ENCODE measurements at regions not wholly inside any gene's neighbourhood (a gene's known extent, or its start where the extent isn't known, plus 50 kb on each side); places are given as distances from the start of the nearest gene placed in this dataset.

- H3K9me3 ChIP-seq (ENCODE audit: control insufficient read depth in 2 of 2, low read length in 2 of 2): peaks cover 10 to 11% of the 10 kb centered on the region in 2 experiments
- H3K36me3 Mint-ChIP-seq: no peaks in the 10 kb centered on the region
- no peak overlapping the region for H3K4me3 ChIP-seq (ENCODE audit: low read depth, low read length)
- H3K27me3 ChIP-seq (ENCODE audit: control insufficient read depth, insufficient read depth, low read length): no peaks in the 10 kb centered on the region
- H3K27me3 Mint-ChIP-seq: no peaks in the 10 kb centered on the region
- H3K9me3 Mint-ChIP-seq: peaks cover 0 to 52% (median 9%) of the 10 kb centered on the region in 7 donors
- ATAC-seq (ENCODE audit: low read depth in 2 of 2): no peak
- no peaks in the 10 kb centered on the region for H3K4me1 ChIP-seq (ENCODE audit: control insufficient read depth, insufficient read depth, low read length, poor library complexity, severe bottlenecking)
- H3K27ac Mint-ChIP-seq: no peak overlapping the region
- no peaks in the 10 kb centered on the region for H3K36me3 ChIP-seq (ENCODE audit: control insufficient read depth, insufficient read depth, low read length)
- no peaks in the 10 kb centered on the region for H3K4me1 Mint-ChIP-seq
- DNase-seq: no peak
- no peak overlapping the region for H3K4me3 Mint-ChIP-seq
- H3K27ac ChIP-seq (ENCODE audit: insufficient read depth, low read length, poor library complexity, severe bottlenecking): no peak overlapping the region
Measured at GRCh38 chr5:16013334-16014065, 166.1 kb downstream of the MARCHF11 start.

DNA sequence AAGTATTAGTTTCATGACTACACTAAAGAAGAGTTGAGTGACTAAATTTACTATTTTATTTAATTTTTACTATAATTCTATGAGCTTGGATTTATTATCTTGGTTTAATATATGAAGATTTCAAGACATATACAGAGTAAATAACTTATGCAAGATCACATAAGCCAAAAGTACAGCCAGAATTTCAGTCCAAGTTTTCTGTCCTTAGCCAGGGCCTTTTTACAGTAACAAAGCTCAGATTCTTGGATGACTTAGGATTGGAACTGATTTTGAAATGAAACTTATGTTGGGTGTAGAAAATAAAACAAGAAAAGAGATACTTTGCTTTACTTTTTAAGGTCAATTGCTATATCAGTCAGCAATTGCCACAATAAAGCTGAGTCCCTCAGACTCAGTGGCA is 170.3 kb downstream of the MARCHF11 start:
- Mint-ChIP-seq H3K27me3 (no peaks in the 10 kb centered on the region), H3K4me3 (no peak overlapping the region), H3K36me3 (no peaks in the 10 kb centered on the region), H3K4me1 (no peaks in the 10 kb centered on the region), H3K9me3 (peaks cover 4 to 42% (median 10%) of the 10 kb centered on the region in 7 donors), H3K27ac (no peak overlapping the region)
- H3K4me3 ChIP-seq (ENCODE audit: low read depth, low read length): no peak overlapping the region
- peaks cover 9 to 10% of the 10 kb centered on the region in 2 experiments for H3K9me3 ChIP-seq (ENCODE audit: control insufficient read depth in 2 of 2, low read length in 2 of 2)
- no peak overlapping the region for H3K27ac ChIP-seq (ENCODE audit: insufficient read depth, low read length, poor library complexity, severe bottlenecking)
- no peaks in the 10 kb centered on the region for H3K4me1 ChIP-seq (ENCODE audit: control insufficient read depth, insufficient read depth, low read length, poor library complexity, severe bottlenecking)
- DNase-seq (no peak), ATAC-seq (ENCODE audit: low read depth in 2 of 2) (no peak)
- H3K36me3 ChIP-seq (ENCODE audit: control insufficient read depth, insufficient read depth, low read length): no peaks in the 10 kb centered on the region
- H3K27me3 ChIP-seq (ENCODE audit: control insufficient read depth, insufficient read depth, low read length): no peaks in the 10 kb centered on the region

GRCh38 chr5:16007750-16008415 is 171.7 kb downstream of the MARCHF11 start:
- Mint-ChIP-seq H3K27ac (no peak overlapping the region), H3K36me3 (no peaks in the 10 kb centered on the region), H3K27me3 (no peaks in the 10 kb centered on the region), H3K4me3 (no peak overlapping the region), H3K4me1 (no peaks in the 10 kb centered on the region), H3K9me3 (peaks cover 4 to 47% (median 10%) of the 10 kb centered on the region in 7 donors)
- Histone ChIP-seq H3K36me3 (ENCODE audit: control insufficient read depth, insufficient read depth, low read length) (no peaks in the 10 kb centered on the region), H3K27me3 (ENCODE audit: control insufficient read depth, insufficient read depth, low read length) (no peaks in the 10 kb centered on the region), H3K27ac (ENCODE audit: insufficient read depth, low read length, poor library complexity, severe bottlenecking) (no peak overlapping the region), H3K4me1 (ENCODE audit: control insufficient read depth, insufficient read depth, low read length, poor library complexity, severe bottlenecking) (no peaks in the 10 kb centered on the region), H3K9me3 (ENCODE audit: control insufficient read depth in 2 of 2, low read length in 2 of 2) (peaks cover 9 to 10% of the 10 kb centered on the region in 2 experiments), H3K4me3 (ENCODE audit: low read depth, low read length) (no peak overlapping the region)
- no peak for ATAC-seq (ENCODE audit: low read depth in 2 of 2)
- DNase-seq: no peak

DNA sequence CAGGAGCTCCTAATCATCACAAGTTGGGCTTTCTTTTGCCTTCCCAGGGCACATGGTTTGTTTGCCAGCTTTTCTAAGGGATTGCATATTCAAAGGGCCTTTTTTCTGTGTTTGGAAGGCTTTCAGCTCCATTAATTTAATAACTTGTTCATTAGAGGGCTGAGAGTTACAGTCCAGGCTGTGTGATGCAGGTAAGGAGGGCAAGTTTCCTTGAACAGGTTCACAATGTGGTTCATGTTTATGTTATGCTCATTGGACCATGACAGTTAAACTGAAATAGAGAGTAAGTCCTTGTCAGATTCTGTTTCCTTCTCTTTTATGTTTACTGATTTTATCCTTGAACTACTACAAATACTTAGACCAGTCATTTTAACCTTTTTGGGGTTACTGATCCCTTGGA is 174.4 kb downstream of the MARCHF11 start:
- Mint-ChIP-seq H3K36me3 (no peaks in the 10 kb centered on the region), H3K9me3 (peaks cover 4 to 31% (median 9%) of the 10 kb centered on the region in 7 donors), H3K27ac (no peak overlapping the region), H3K4me1 (no peaks in the 10 kb centered on the region), H3K27me3 (no peaks in the 10 kb centered on the region), H3K4me3 (no peak overlapping the region)
- no peaks in the 10 kb centered on the region for H3K27me3 ChIP-seq (ENCODE audit: control insufficient read depth, insufficient read depth, low read length)
- peaks cover 4 to 10% of the 10 kb centered on the region in 2 experiments for H3K9me3 ChIP-seq (ENCODE audit: control insufficient read depth in 2 of 2, low read length in 2 of 2)
- no peak overlapping the region for H3K4me3 ChIP-seq (ENCODE audit: low read depth, low read length)
- H3K27ac ChIP-seq (ENCODE audit: insufficient read depth, low read length, poor library complexity, severe bottlenecking): no peak overlapping the region
- no peaks in the 10 kb centered on the region for H3K36me3 ChIP-seq (ENCODE audit: control insufficient read depth, insufficient read depth, low read length)
- ATAC-seq (ENCODE audit: low read depth in 2 of 2) (no peak), DNase-seq (no peak)
- H3K4me1 ChIP-seq (ENCODE audit: control insufficient read depth, insufficient read depth, low read length, poor library complexity, severe bottlenecking): no peaks in the 10 kb centered on the region

- Mint-ChIP-seq H3K9me3 (peaks cover 2 to 16% (median 8%) of the 10 kb centered on the region in 7 donors), H3K27me3 (no peaks in the 10 kb centered on the region), H3K4me1 (no peaks in the 10 kb centered on the region), H3K27ac (no peak overlapping the region), H3K4me3 (no peak overlapping the region), H3K36me3 (no peaks in the 10 kb centered on the region)
- H3K36me3 ChIP-seq (ENCODE audit: control insufficient read depth, insufficient read depth, low read length): no peaks in the 10 kb centered on the region
- H3K27me3 ChIP-seq (ENCODE audit: control insufficient read depth, insufficient read depth, low read length): no peaks in the 10 kb centered on the region
- DNase-seq: no peak
- H3K4me3 ChIP-seq (ENCODE audit: low read depth, low read length): no peak overlapping the region
- H3K4me1 ChIP-seq (ENCODE audit: control insufficient read depth, insufficient read depth, low read length, poor library complexity, severe bottlenecking): no peaks in the 10 kb centered on the region
- no peaks in the 10 kb centered on the region for H3K9me3 ChIP-seq (ENCODE audit: control insufficient read depth in 2 of 2, low read length in 2 of 2)
- ATAC-seq (ENCODE audit: low read depth in 2 of 2): no peak
- H3K27ac ChIP-seq (ENCODE audit: insufficient read depth, low read length, poor library complexity, severe bottlenecking): no peak overlapping the region
Measured at GRCh38 chr5:16000056-16000455, 179.5 kb downstream of the MARCHF11 start.

- no peak overlapping the region for H3K27ac Mint-ChIP-seq
- no peak overlapping the region for H3K27ac ChIP-seq (ENCODE audit: insufficient read depth, low read length, poor library complexity, severe bottlenecking)
- no peaks in the 10 kb centered on the region for H3K36me3 Mint-ChIP-seq
Measured at GRCh38 chr5:15995341-15996052, 184.1 kb downstream of the MARCHF11 start.

GRCh38 chr5:15993919-15994318 is 185.7 kb downstream of the MARCHF11 start:
- H3K27ac ChIP-seq (ENCODE audit: insufficient read depth, low read length, poor library complexity, severe bottlenecking): no peak overlapping the region
- Mint-ChIP-seq H3K9me3 (peaks cover 0 to 24% (median 12%) of the 10 kb centered on the region in 7 donors), H3K27ac (no peak overlapping the region), H3K36me3 (no peaks in the 10 kb centered on the region), H3K27me3 (no peaks in the 10 kb centered on the region), H3K4me1 (no peaks in the 10 kb centered on the region), H3K4me3 (no peak overlapping the region)
- H3K4me3 ChIP-seq (ENCODE audit: low read depth, low read length): no peak overlapping the region
- no peak for DNase-seq
- H3K36me3 ChIP-seq (ENCODE audit: control insufficient read depth, insufficient read depth, low read length): no peaks in the 10 kb centered on the region
- no peaks in the 10 kb centered on the region for H3K27me3 ChIP-seq (ENCODE audit: control insufficient read depth, insufficient read depth, low read length)
- H3K4me1 ChIP-seq (ENCODE audit: control insufficient read depth, insufficient read depth, low read length, poor library complexity, severe bottlenecking): no peaks in the 10 kb centered on the region
- ATAC-seq (ENCODE audit: low read depth in 2 of 2): no peak
- peaks cover 8 to 13% of the 10 kb centered on the region in 2 experiments for H3K9me3 ChIP-seq (ENCODE audit: control insufficient read depth in 2 of 2, low read length in 2 of 2)

More at GRCh38 chr5:15995341-15996052, 184.1 kb downstream of the MARCHF11 start:
- Histone ChIP-seq H3K36me3 (ENCODE audit: control insufficient read depth, insufficient read depth, low read length) (no peaks in the 10 kb centered on the region), H3K4me1 (ENCODE audit: control insufficient read depth, insufficient read depth, low read length, poor library complexity, severe bottlenecking) (no peaks in the 10 kb centered on the region), H3K9me3 (ENCODE audit: control insufficient read depth in 2 of 2, low read length in 2 of 2) (peaks cover 8 to 13% of the 10 kb centered on the region in 2 experiments), H3K4me3 (ENCODE audit: low read depth, low read length) (no peak overlapping the region), H3K27me3 (ENCODE audit: control insufficient read depth, insufficient read depth, low read length) (no peaks in the 10 kb centered on the region)
- no peaks in the 10 kb centered on the region for H3K4me1 Mint-ChIP-seq
- H3K9me3 Mint-ChIP-seq: peaks cover 1 to 25% (median 9%) of the 10 kb centered on the region in 7 donors
- DNase-seq (no peak), ATAC-seq (ENCODE audit: low read depth in 2 of 2) (no peak)
- no peak overlapping the region for H3K4me3 Mint-ChIP-seq
- H3K27me3 Mint-ChIP-seq: no peaks in the 10 kb centered on the region

All from CD4-positive, CD25-positive, alpha-beta regulatory T cell (primary cell).